ENCODE measurements at regions not wholly inside any gene's neighbourhood (a gene's known extent, or its start where the extent isn't known, plus 50 kb on each side); places are given as distances from the start of the nearest gene placed in this dataset.

DNA sequence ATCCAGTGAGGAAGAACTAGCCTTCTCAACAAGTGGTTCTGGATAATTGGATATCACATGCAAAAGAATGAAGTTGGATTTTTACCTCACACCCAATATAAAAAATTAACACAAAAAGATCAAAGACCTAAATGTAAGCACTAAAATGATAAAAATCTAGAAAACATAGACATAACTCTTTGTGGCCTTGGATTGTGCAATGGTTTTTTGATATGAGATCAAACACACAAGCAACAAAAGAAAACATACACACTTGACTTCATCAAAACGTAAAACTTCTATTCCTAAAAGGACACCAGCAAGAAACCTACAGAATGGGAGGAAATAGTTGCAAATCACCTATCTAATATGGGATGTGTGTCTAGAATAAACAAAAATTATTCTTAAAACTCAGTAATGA is 54.1 kb upstream of the NFE2L2 start:
- Histone ChIP-seq H3K4me1 (peaks cover 8% of the 10 kb centered on the region), H3K36me3 (no peaks in the 10 kb centered on the region), H3K9me3 (no peaks in the 10 kb centered on the region), H3K4me3 (no peak overlapping the region), H3K27ac (no peak overlapping the region), H3K27me3 (no peaks in the 10 kb centered on the region)
- TF ChIP-seq CTCF (IDR thresholded peaks at IDR 0.05) (no peak), POLR2AphosphoS5 (IDR thresholded peaks at IDR 0.05; ENCODE audit: insufficient read depth in 1 of 2, low read depth in 1 of 2) (no peak), POLR2A (IDR thresholded peaks at IDR 0.05) (no peak)
- no peak for DNase-seq (ENCODE audit: extremely low spot score in 2 of 2)
- intact Hi-C loops (cut with DNase I) = no loop called here

DNA sequence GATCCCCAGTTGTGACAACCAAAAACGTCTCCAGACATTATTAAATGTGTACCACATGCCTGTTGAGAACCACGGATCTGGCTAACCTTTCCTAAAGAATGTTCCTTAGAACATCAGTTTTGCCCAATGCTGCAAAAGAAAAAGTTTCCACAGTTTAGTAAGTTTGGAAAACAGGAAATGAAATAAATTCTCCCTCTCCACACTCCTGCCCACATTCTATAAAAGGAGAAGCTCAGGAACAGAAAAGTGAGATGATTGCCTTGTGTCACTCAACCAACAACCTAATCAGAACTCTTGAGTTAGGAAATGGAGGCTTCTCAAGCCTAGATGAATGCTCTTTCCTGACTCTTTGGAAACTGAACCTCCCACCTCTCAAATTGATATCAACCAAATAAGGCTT is 56.1 kb upstream of the NFE2L2 start:
- Histone ChIP-seq H3K9me3 (no peaks in the 10 kb centered on the region), H3K36me3 (no peaks in the 10 kb centered on the region), H3K27me3 (no peaks in the 10 kb centered on the region), H3K4me1 (peaks cover 4% of the 10 kb centered on the region), H3K27ac (no peak overlapping the region), H3K4me3 (no peak overlapping the region)
- TF ChIP-seq POLR2AphosphoS5 (IDR thresholded peaks at IDR 0.05; ENCODE audit: insufficient read depth in 1 of 2, low read depth in 1 of 2) = no peak
- TF ChIP-seq CTCF (IDR thresholded peaks at IDR 0.05) = no peak
- TF ChIP-seq POLR2A (IDR thresholded peaks at IDR 0.05) = no peak
- no peak for DNase-seq (ENCODE audit: extremely low spot score in 2 of 2)
- intact Hi-C loops (cut with DNase I) = no loop called here

DNA sequence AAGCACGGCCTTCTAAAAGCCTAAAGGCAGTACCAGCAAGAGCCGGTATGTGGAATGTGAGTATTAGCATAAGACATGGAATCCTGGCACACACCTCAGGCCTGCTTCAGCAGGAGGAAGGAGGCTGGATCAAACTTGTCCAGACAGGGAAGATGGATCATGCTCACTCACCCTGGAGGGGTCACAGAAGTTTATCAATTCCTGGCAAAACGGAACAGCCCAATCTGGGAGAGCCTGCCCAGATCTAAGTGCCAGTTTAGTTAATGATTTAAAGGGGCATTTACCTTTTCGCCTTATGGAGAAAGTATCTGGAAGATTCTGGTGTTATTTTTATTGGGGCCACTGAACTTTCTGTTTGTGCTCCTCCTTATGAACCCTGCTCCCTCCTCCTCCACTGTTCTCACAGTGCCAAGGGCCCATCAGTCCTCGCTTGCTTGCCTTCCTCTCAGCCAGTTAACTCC is 58.3 kb upstream of the NFE2L2 start:
- no peak for DNase-seq (ENCODE audit: extremely low spot score in 2 of 2)
- H3K27ac ChIP-seq = no peak overlapping the region
- H3K9me3 ChIP-seq = no peaks in the 10 kb centered on the region
- no peaks in the 10 kb centered on the region for H3K36me3 ChIP-seq
- no peak overlapping the region for H3K4me3 ChIP-seq
- peaks cover 4% of the 10 kb centered on the region for H3K4me1 ChIP-seq
- intact Hi-C loops (cut with DNase I) = no loop called here
- TF ChIP-seq POLR2A (IDR thresholded peaks at IDR 0.05) (no peak), CTCF (IDR thresholded peaks at IDR 0.05) (no peak), POLR2AphosphoS5 (IDR thresholded peaks at IDR 0.05; ENCODE audit: insufficient read depth in 1 of 2, low read depth in 1 of 2) (peak in 1 of 2 donors; percentile 17)
- no peaks in the 10 kb centered on the region for H3K27me3 ChIP-seq

DNA sequence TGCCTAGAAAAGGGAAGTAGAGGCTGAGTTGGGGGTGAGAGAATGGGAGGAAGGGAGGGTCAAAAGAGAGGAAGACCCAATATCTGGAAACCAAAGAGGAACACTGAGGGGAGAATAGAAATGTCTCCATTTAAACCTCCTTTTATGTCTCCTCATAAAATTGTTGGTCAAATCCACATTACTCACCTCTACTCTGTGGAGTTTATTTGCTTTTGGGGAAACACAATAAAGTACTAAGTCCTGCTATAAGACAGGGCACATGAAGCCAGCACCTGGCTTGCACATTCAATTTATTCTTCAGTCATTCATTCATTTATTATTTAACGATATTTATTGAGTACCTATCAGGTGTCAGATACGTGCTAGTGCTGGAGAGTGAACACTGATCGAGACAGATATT is 60.3 kb upstream of the NFE2L2 start:
- Histone ChIP-seq H3K36me3 (no peaks in the 10 kb centered on the region), H3K9me3 (no peaks in the 10 kb centered on the region), H3K27ac (no peak overlapping the region), H3K4me1 (peaks cover 4% of the 10 kb centered on the region), H3K27me3 (no peaks in the 10 kb centered on the region), H3K4me3 (no peak overlapping the region)
- intact Hi-C loops (cut with DNase I) = no loop called here
- DNase-seq (ENCODE audit: extremely low spot score in 2 of 2) = no peak
- TF ChIP-seq POLR2A (IDR thresholded peaks at IDR 0.05) = no peak
- TF ChIP-seq POLR2AphosphoS5 (IDR thresholded peaks at IDR 0.05; ENCODE audit: insufficient read depth in 1 of 2, low read depth in 1 of 2) = no peak
- TF ChIP-seq CTCF (IDR thresholded peaks at IDR 0.05) = no peak

DNA sequence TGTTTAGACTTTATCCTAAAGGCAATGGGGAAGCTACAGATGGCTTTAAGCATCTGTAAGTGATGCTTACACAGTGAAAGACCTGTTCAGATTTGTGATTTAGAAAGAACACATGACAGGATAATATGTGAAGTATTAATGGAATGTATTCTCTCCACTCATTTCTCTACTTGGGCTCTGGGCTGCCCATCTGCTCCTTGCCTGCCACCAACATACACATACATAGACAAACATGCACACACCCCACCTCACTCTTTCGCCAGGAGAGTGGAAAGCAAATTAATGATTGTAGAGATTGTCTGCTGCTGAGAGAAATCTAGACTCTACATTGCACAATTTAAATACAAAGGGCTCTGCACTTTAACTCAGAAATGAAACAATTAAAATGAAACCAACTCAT is 61.0 kb upstream of the NFE2L2 start:
- Histone ChIP-seq H3K4me1 (peaks cover 4% of the 10 kb centered on the region), H3K9me3 (no peaks in the 10 kb centered on the region)
- DNase-seq (ENCODE audit: extremely low spot score in 2 of 2) = no peak

More for the DNA sequence above, 61.0 kb upstream of the NFE2L2 start:
- intact Hi-C loops (cut with DNase I) = no loop called here
- H3K4me3 ChIP-seq = no peak overlapping the region
- H3K27ac ChIP-seq = no peak overlapping the region
- H3K27me3 ChIP-seq = no peaks in the 10 kb centered on the region
- H3K36me3 ChIP-seq = no peaks in the 10 kb centered on the region
- TF ChIP-seq CTCF (IDR thresholded peaks at IDR 0.05) (no peak), POLR2AphosphoS5 (IDR thresholded peaks at IDR 0.05; ENCODE audit: insufficient read depth in 1 of 2, low read depth in 1 of 2) (no peak), POLR2A (IDR thresholded peaks at IDR 0.05) (no peak)

Data from vagina (tissue), 2 donors.